Parathyroid adenoma (tissue), 2 donors: ENCODE measurements at regions not wholly inside any gene's neighbourhood (a gene's known extent, or its start where the extent isn't known, plus 50 kb on each side); places are given as distances from the start of the nearest gene placed in this dataset.

ENCODE experiments used
- H2AFZ ChIP-seq: fragments of 300-600 bp; sonication (generic); one replicate; pipeline ENCODE4 v1.7.0; 2017; ENCODE audit warnings: antibody characterized with exemption, mild to moderate bottlenecking
- H3K27ac ChIP-seq: fragments of 300-600 bp; sonication (generic); one replicate; pipeline ENCODE4 v1.7.0; 2017
- H3K27me3 ChIP-seq: fragments of 300-600 bp; sonication (generic); one replicate; pipeline ENCODE4 v1.7.0; 2017; ENCODE audit warnings: low read length; ENCODE audit not compliant: control insufficient read depth, insufficient read depth
- H3K36me3 ChIP-seq: fragments of 300-600 bp; sonication (generic); one replicate; pipeline ENCODE4 v1.7.0; 2017; ENCODE audit warnings: low read length; ENCODE audit not compliant: control insufficient read depth, insufficient read depth
- H3K4me1 ChIP-seq: fragments of 300-600 bp; sonication (generic); one replicate; pipeline ENCODE4 v1.7.0; 2017; ENCODE audit warnings: control low read depth
- H3K4me2 ChIP-seq: fragments of 300-600 bp; sonication (generic); one replicate; pipeline ENCODE4 v1.7.0; 2017; ENCODE audit warnings: low read length
- H3K4me3 ChIP-seq: fragments of 300-600 bp; sonication (generic); one replicate; pipeline ENCODE4 v1.7.0; 2017; ENCODE audit warnings: low read depth, low read length
- H3K79me2 ChIP-seq: fragments of 300-600 bp; sonication (generic); one replicate; pipeline ENCODE4 v1.7.0; 2017; ENCODE audit warnings: control low read depth
- H3K9ac ChIP-seq: fragments of 300-600 bp; sonication (generic); one replicate; pipeline ENCODE4 v1.7.0; 2017; ENCODE audit warnings: mild to moderate bottlenecking
- H3K9me3 ChIP-seq: fragments of 300-600 bp; sonication (generic); one replicate; pipeline ENCODE4 v1.7.0; 2017; ENCODE audit warnings: low read length; ENCODE audit not compliant: control insufficient read depth
- CTCF ChIP-seq: fragments of 300-600 bp; sonication (generic); IDR thresholded peaks from one replicate; pipeline ENCODE4 v1.7.0; 2017; ENCODE audit warnings: antibody characterized with exemption, mild to moderate bottlenecking
- donor health status: primary hyperparathyroidism.

DNA sequence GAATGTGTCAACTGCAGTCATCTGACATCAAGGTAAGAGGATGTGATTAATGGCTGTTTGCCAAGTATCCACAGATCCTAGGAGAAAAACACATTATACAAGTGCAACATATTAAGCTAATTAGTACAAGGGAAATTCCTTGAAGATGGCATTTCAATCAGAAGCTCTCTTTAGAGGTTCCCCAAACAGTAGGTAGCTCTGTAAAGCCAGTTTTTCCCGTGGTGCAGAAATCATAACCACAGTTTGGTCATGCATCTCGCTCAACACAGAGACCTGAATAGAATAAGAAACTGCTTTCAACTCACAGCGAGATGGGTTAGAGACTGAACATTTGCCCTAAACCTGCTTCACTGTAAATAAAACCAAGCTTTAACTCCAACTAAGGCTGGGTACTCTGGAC is 230.5 kb upstream of the CAMK1G start:
- H3K9ac ChIP-seq = no peak overlapping the region
- no peaks in the 10 kb centered on the region for H3K4me1 ChIP-seq
- no peak overlapping the region for H3K4me3 ChIP-seq
- no peaks in the 10 kb centered on the region for H3K36me3 ChIP-seq
- H2AFZ ChIP-seq = no peak overlapping the region
- H3K27me3 ChIP-seq = no peaks in the 10 kb centered on the region
- no peaks in the 10 kb centered on the region for H3K9me3 ChIP-seq
- no peak overlapping the region for H3K4me2 ChIP-seq
- TF ChIP-seq CTCF = no peak
- no peak overlapping the region for H3K27ac ChIP-seq
- H3K79me2 ChIP-seq = no peaks in the 10 kb centered on the region

DNA sequence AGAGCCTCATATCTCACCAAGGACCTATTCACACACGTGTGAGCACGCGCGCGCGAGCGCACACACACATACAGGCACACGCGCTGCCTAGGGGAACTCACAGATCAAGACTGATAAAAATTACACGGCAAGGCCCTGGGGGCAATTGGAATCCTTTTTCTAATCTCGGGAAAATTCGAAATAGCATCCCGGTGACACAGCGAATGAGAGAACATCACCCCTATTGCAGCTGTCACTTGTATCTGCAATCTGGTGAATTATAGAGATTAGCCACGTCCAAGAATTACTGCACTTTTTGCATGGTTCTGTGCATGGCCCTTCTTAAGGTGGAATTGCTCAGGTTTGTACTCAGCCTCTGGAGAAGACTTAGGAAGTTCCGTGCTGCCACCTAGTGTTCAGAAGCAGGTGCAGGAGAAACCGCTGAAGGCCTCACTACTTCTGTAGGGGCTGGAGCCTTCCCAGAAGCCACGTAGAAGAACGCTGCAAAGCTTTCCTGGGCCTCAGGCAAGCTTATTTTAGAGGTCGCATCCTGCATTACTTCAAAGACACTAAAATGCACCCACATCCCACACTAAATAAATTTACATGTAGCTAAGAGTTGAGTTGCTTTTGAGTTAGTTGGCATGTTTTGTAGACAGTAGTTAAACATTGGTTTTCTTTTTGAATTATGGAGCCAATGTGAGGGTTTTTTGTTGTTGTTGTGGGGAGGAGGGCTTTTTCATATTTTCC is 229.2 kb upstream of the CAMK1G start:
- H3K79me2 ChIP-seq = no peaks in the 10 kb centered on the region
- no peaks in the 10 kb centered on the region for H3K4me1 ChIP-seq
- peak overlapping the region; percentile 56 for H2AFZ ChIP-seq
- no peaks in the 10 kb centered on the region for H3K9me3 ChIP-seq
- H3K27ac ChIP-seq = no peak overlapping the region
- no peaks in the 10 kb centered on the region for H3K27me3 ChIP-seq
- TF ChIP-seq CTCF = peak; percentile 67
- H3K4me2 ChIP-seq = peak overlapping the region; percentile 9
- no peaks in the 10 kb centered on the region for H3K36me3 ChIP-seq
- H3K9ac ChIP-seq = no peak overlapping the region
- no peak overlapping the region for H3K4me3 ChIP-seq

DNA sequence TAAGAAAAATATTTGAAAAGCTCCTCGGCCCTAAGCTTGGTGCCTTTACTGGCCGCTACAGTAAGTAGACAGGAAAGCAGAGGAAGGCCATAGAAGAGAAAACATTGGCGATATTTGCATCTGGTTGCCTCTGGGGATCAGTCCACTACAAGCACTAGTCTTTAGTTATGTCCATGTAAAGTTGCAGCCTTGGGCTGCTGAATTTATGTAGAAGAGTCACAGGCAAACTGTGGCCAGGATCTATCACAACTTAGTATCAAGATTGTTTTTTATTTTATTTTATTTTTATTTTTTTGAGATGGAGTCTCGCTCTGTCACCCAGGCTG is 228.7 kb upstream of the CAMK1G start:
- H3K79me2 ChIP-seq = no peaks in the 10 kb centered on the region
- H3K36me3 ChIP-seq = no peaks in the 10 kb centered on the region
- no peak overlapping the region for H3K27ac ChIP-seq
- H3K27me3 ChIP-seq = no peaks in the 10 kb centered on the region
- no peak overlapping the region for H2AFZ ChIP-seq
- no peak overlapping the region for H3K9ac ChIP-seq
- no peak for TF ChIP-seq CTCF
- no peak overlapping the region for H3K4me2 ChIP-seq
- no peaks in the 10 kb centered on the region for H3K9me3 ChIP-seq
- H3K4me1 ChIP-seq = no peaks in the 10 kb centered on the region
- no peak overlapping the region for H3K4me3 ChIP-seq

- H3K79me2 ChIP-seq = no peaks in the 10 kb centered on the region
- no peak overlapping the region for H3K4me2 ChIP-seq
- no peaks in the 10 kb centered on the region for H3K27me3 ChIP-seq
- no peak for TF ChIP-seq CTCF
- no peaks in the 10 kb centered on the region for H3K4me1 ChIP-seq
- H3K27ac ChIP-seq = no peak overlapping the region
- no peaks in the 10 kb centered on the region for H3K9me3 ChIP-seq
- H3K4me3 ChIP-seq = no peak overlapping the region
- H3K9ac ChIP-seq = no peak overlapping the region
- no peak overlapping the region for H2AFZ ChIP-seq
- no peaks in the 10 kb centered on the region for H3K36me3 ChIP-seq
These were observed 228.1 kb upstream of the CAMK1G start for GRCh38 chr1:209355415-209355814.

- no peak overlapping the region for H3K4me2 ChIP-seq
- H3K4me1 ChIP-seq = no peaks in the 10 kb centered on the region
- no peaks in the 10 kb centered on the region for H3K36me3 ChIP-seq
- H3K4me3 ChIP-seq = no peak overlapping the region
- H3K27me3 ChIP-seq = no peaks in the 10 kb centered on the region
- no peak for TF ChIP-seq CTCF
- H3K79me2 ChIP-seq = no peaks in the 10 kb centered on the region
- no peaks in the 10 kb centered on the region for H3K9me3 ChIP-seq
- no peak overlapping the region for H3K27ac ChIP-seq
- H2AFZ ChIP-seq = no peak overlapping the region
- H3K9ac ChIP-seq = no peak overlapping the region
These were observed 226.5 kb upstream of the CAMK1G start for GRCh38 chr1:209356976-209357377.
